Type B pancreatic cell (in vitro differentiated cells): ENCODE measurements at regions not wholly inside any gene's neighbourhood (a gene's known extent, or its start where the extent isn't known, plus 50 kb on each side); places are given as distances from the start of the nearest gene placed in this dataset.

Experiments
- DNase-seq: peaks from one replicate; pipeline ENCODE4 v3.0.0; 2021; ENCODE audit warnings: mixed read lengths; ENCODE audit not compliant: unreplicated experiment; ENCODE audit errors: extremely low spot score
- H3K27ac Mint-ChIP-seq: 2 replicates; pipeline ENCODE4 v1.8.0; 2021; ENCODE audit warnings: mild to moderate bottlenecking, mixed read lengths
- H3K27me3 Mint-ChIP-seq: 2 replicates; pipeline ENCODE4 v1.8.0; 2021; ENCODE audit warnings: mixed read lengths
- H3K36me3 Mint-ChIP-seq: 2 replicates; pipeline ENCODE4 v1.8.0; 2021; ENCODE audit warnings: mixed read lengths
- H3K4me1 Mint-ChIP-seq: one replicate; pipeline ENCODE4 v1.8.0; 2021; ENCODE audit warnings: mixed read lengths; ENCODE audit not compliant: unreplicated experiment
- H3K4me3 Mint-ChIP-seq: 2 replicates; pipeline ENCODE4 v1.8.0; 2021; ENCODE audit warnings: mild to moderate bottlenecking, mixed read lengths
- H3K9me3 Mint-ChIP-seq: 2 replicates; pipeline ENCODE4 v1.8.0; 2021; ENCODE audit warnings: mixed read lengths
- TF ChIP-seq, protein P1 (sequence below): fragments of 200-600 bp; sonication (generic); conservative IDR thresholded peaks from 2 replicates; pipeline ENCODE4 v1.5.0; 2021; ENCODE audit warnings: antibody characterized with exemption, mild to moderate bottlenecking

DNA sequence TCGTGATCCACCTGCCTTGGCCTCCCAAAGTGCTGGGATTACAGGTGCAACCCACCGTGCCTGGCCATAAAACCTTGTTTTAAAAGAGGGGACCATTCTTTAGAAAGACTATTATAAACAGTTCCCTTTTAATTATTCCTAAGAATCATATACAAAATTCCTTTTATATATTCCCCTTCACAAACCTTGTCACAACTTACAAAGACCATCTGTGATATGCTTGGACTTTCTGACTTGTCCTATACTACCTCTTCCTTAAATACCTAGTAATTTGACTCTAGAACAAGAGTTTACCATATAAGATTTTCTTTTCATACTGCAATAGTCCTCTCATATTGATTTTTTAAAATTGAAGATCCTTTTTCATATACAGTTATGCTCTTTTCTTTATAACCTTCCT is 135.8 kb upstream of the PRSS16 start:
- Mint-ChIP-seq H3K4me1 (no peaks in the 10 kb centered on the region), H3K36me3 (no peaks in the 10 kb centered on the region), H3K9me3 (peaks cover 8% of the 10 kb centered on the region), H3K4me3 (no peak overlapping the region), H3K27ac (no peak overlapping the region), H3K27me3 (no peaks in the 10 kb centered on the region)
- DNase-seq = no peak
- TF ChIP-seq, protein P1, sequence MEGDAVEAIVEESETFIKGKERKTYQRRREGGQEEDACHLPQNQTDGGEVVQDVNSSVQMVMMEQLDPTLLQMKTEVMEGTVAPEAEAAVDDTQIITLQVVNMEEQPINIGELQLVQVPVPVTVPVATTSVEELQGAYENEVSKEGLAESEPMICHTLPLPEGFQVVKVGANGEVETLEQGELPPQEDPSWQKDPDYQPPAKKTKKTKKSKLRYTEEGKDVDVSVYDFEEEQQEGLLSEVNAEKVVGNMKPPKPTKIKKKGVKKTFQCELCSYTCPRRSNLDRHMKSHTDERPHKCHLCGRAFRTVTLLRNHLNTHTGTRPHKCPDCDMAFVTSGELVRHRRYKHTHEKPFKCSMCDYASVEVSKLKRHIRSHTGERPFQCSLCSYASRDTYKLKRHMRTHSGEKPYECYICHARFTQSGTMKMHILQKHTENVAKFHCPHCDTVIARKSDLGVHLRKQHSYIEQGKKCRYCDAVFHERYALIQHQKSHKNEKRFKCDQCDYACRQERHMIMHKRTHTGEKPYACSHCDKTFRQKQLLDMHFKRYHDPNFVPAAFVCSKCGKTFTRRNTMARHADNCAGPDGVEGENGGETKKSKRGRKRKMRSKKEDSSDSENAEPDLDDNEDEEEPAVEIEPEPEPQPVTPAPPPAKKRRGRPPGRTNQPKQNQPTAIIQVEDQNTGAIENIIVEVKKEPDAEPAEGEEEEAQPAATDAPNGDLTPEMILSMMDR = no peak

DNA sequence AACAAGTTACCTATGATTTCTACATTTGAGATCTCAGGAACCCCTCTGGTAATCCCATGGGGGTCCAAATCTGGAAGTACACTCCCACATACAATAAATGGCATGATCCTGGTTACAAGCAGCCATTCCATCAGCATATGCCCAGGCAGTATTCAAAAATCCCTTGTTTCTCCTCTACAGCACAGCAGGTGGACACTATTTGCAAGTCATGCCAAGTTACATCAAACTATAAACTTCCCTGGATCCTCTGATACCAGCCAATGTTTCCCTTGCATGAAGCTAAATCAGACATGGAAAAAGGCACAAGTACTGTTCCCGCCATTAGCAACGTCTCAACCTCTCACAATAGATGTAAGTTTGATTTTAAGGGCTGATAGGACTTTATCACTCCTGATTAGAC is 134.5 kb upstream of the PRSS16 start:
- Mint-ChIP-seq H3K9me3 (peaks cover 8% of the 10 kb centered on the region), H3K36me3 (no peaks in the 10 kb centered on the region)

DNA sequence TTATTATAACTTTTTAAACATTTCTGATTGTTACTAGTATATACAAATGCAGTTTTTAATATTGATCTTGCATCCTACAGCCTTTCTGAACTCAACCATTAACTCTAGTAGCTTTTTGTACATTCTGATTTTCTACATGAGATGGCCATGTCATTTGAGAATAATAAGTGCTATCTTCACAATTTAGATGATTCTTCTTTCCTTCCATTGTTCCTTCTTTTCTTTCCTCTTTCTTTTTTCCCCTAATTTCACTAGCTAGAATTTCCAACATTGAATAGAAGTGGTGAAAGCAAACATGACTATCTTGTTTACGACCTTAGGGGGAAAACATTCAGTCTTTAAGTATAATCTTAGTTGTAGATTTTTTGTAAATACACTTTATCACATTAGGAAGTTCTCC is 128.2 kb upstream of the PRSS16 start:
- H3K27ac Mint-ChIP-seq = no peak overlapping the region
- peaks cover 4% of the 10 kb centered on the region for H3K9me3 Mint-ChIP-seq

More for the DNA sequence above, 134.5 kb upstream of the PRSS16 start:
- no peak overlapping the region for H3K4me3 Mint-ChIP-seq
- H3K27me3 Mint-ChIP-seq = no peaks in the 10 kb centered on the region
- H3K4me1 Mint-ChIP-seq = no peaks in the 10 kb centered on the region
- no peak for DNase-seq
- TF ChIP-seq, protein P1 = no peak
- H3K27ac Mint-ChIP-seq = no peak overlapping the region

DNA sequence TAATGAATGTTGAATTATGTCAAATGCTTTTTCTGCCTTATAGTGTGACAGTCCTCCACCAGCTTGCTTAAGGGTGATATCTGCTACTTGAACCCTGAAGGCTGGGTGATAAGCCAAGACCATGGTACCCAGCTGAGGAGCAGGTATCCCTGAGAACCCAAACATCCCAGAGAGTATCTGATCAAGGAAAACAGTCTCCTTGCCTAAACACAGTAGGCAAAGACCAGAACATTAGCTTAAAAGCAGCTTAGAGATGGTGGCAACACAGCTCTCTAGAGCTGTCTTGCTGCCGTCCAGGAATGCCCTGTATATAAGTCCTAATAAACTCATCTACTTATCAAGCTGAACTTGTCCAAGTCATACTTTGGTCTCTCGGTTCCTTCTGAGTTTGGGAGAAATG is 127.7 kb upstream of the PRSS16 start:
- Mint-ChIP-seq H3K4me1 (no peaks in the 10 kb centered on the region), H3K9me3 (peaks cover 2% of the 10 kb centered on the region), H3K36me3 (peaks cover 4% of the 10 kb centered on the region), H3K27me3 (peaks cover 9% of the 10 kb centered on the region), H3K4me3 (no peak overlapping the region), H3K27ac (no peak overlapping the region)
- DNase-seq = no peak
- TF ChIP-seq, protein P1 = no peak

More for the DNA sequence above, 128.2 kb upstream of the PRSS16 start:
- Mint-ChIP-seq H3K36me3 (peaks cover 3% of the 10 kb centered on the region), H3K4me3 (no peak overlapping the region), H3K4me1 (no peaks in the 10 kb centered on the region), H3K27me3 (peaks cover 9% of the 10 kb centered on the region)
- TF ChIP-seq, protein P1 = no peak
- DNase-seq = no peak

DNA sequence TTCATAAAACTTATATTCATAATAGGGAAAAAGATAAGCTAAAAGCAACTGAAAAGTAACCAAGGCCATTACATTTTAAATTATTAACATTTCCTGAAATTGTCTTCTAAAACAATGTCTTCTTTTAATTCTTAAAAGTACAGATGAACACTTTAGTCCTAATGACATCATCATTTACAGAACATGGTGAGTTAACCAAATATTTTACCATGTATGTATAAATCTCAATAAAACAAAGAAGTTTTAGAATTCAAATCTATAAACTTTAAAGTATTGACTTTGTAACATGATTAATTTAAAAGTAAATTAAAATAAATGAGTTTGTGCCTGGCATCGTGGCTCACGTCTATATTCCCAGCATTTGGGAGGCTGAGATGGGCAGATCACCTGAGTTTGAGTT is 125.9 kb upstream of the PRSS16 start:
- Mint-ChIP-seq H3K36me3 (peaks cover 4% of the 10 kb centered on the region), H3K4me1 (peaks cover 5% of the 10 kb centered on the region), H3K9me3 (no peaks in the 10 kb centered on the region), H3K4me3 (no peak overlapping the region), H3K27ac (no peak overlapping the region), H3K27me3 (peaks cover 9% of the 10 kb centered on the region)
- no peak for DNase-seq
- TF ChIP-seq, protein P1 = no peak

DNA sequence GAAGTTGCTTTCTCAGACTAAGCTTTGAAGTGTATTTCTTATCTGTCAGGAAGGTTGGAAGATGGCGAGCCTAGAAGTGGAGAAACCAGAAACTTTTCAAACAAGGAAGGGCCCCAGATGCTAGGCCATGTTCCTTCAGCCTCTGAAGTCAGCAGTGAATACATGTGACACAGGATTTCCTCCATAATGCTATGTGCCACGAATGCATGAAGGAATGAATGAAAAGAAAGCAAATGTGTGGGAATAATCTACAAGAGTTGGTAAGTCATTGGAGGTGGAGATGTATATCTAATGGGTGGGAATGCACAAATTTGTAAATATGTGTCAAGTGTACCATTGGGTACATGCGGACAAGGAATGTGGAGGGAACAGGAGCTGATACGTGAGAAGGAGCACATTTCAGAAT is 123.2 kb upstream of the PRSS16 start:
- no peak for DNase-seq
- peaks cover 21% of the 10 kb centered on the region for H3K4me1 Mint-ChIP-seq
- no peaks in the 10 kb centered on the region for H3K9me3 Mint-ChIP-seq
- peaks cover 6% of the 10 kb centered on the region for H3K27me3 Mint-ChIP-seq
- no peak overlapping the region for H3K27ac Mint-ChIP-seq
- TF ChIP-seq, protein P1 = no peak
- H3K4me3 Mint-ChIP-seq = no peak overlapping the region
- H3K36me3 Mint-ChIP-seq = peaks cover 4% of the 10 kb centered on the region
